ENCODE measurements at regions not wholly inside any gene's neighbourhood (a gene's known extent, or its start where the extent isn't known, plus 50 kb on each side); places are given as distances from the start of the nearest gene placed in this dataset.
"Not testable (repeated sequence)": the region's sequence is repeated elsewhere in the genome, so short reads cannot be mapped to it uniquely, and the experiment has no call there.

GRCh38 chr20:48335308-48336050 is 492.3 kb downstream of the PREX1 start:
- Mint-ChIP-seq H3K9me3 (ENCODE audit: low read depth) (no peaks in the 10 kb centered on the region), H3K4me3 (no peak overlapping the region), H3K27ac (no peak overlapping the region), H3K4me1 (ENCODE audit: low read depth) (no peaks in the 10 kb centered on the region), H3K36me3 (no peaks in the 10 kb centered on the region), H3K27me3 (peaks cover 13% of the 10 kb centered on the region)

- Mint-ChIP-seq H3K4me1 (ENCODE audit: low read depth) (no peaks in the 10 kb centered on the region), H3K9me3 (ENCODE audit: low read depth) (no peaks in the 10 kb centered on the region), H3K36me3 (no peaks in the 10 kb centered on the region), H3K27me3 (peaks cover 13% of the 10 kb centered on the region), H3K27ac (no peak overlapping the region), H3K4me3 (no peak overlapping the region)
Observed at GRCh38 chr20:48333707-48334106, 494.1 kb downstream of the PREX1 start.

GRCh38 chr20:48332555-48332954 is 495.2 kb downstream of the PREX1 start:
- Mint-ChIP-seq H3K4me1 (ENCODE audit: low read depth) (no peaks in the 10 kb centered on the region), H3K9me3 (ENCODE audit: low read depth) (no peaks in the 10 kb centered on the region), H3K27ac (no peak overlapping the region), H3K36me3 (no peaks in the 10 kb centered on the region), H3K27me3 (peaks cover 13% of the 10 kb centered on the region), H3K4me3 (no peak overlapping the region)

- H3K36me3 Mint-ChIP-seq: no peaks in the 10 kb centered on the region
Observed at GRCh38 chr20:48331518-48332286, 496.1 kb downstream of the PREX1 start.

GRCh38 chr20:48329676-48330664 is 497.8 kb downstream of the PREX1 start:
- no peak overlapping the region for H3K27ac Mint-ChIP-seq
- H3K4me3 Mint-ChIP-seq: no peak overlapping the region
- peaks cover 11% of the 10 kb centered on the region for H3K27me3 Mint-ChIP-seq
- no peaks in the 10 kb centered on the region for H3K9me3 Mint-ChIP-seq (ENCODE audit: low read depth)
- no peaks in the 10 kb centered on the region for H3K36me3 Mint-ChIP-seq
- no peaks in the 10 kb centered on the region for H3K4me1 Mint-ChIP-seq (ENCODE audit: low read depth)

More at GRCh38 chr20:48331518-48332286, 496.1 kb downstream of the PREX1 start:
- no peaks in the 10 kb centered on the region for H3K4me1 Mint-ChIP-seq (ENCODE audit: low read depth)
- peaks cover 13% of the 10 kb centered on the region for H3K27me3 Mint-ChIP-seq
- H3K4me3 Mint-ChIP-seq: no peak overlapping the region
- H3K9me3 Mint-ChIP-seq (ENCODE audit: low read depth): no peaks in the 10 kb centered on the region
- H3K27ac Mint-ChIP-seq: no peak overlapping the region

- Mint-ChIP-seq H3K4me1 (ENCODE audit: low read depth) (no peaks in the 10 kb centered on the region), H3K27me3 (peaks cover 11% of the 10 kb centered on the region), H3K9me3 (ENCODE audit: low read depth) (no peaks in the 10 kb centered on the region), H3K36me3 (no peaks in the 10 kb centered on the region), H3K4me3 (no peak overlapping the region), H3K27ac (no peak overlapping the region)
Observed at GRCh38 chr20:48329031-48329615, 498.7 kb downstream of the PREX1 start.

GRCh38 chr20:48327848-48328247 is 500.0 kb downstream of the PREX1 start:
- not testable (repeated sequence) for H3K9me3 Mint-ChIP-seq (ENCODE audit: low read depth); H3K36me3 Mint-ChIP-seq; H3K27me3 Mint-ChIP-seq; H3K4me1 Mint-ChIP-seq (ENCODE audit: low read depth); H3K27ac Mint-ChIP-seq; H3K4me3 Mint-ChIP-seq

- Mint-ChIP-seq H3K9me3 (ENCODE audit: low read depth) (no peaks in the 10 kb centered on the region), H3K27me3 (peaks cover 10% of the 10 kb centered on the region), H3K27ac (no peak overlapping the region), H3K4me1 (ENCODE audit: low read depth) (no peaks in the 10 kb centered on the region), H3K4me3 (no peak overlapping the region), H3K36me3 (no peaks in the 10 kb centered on the region)
Observed at GRCh38 chr20:48326868-48327267, 500.9 kb downstream of the PREX1 start.

GRCh38 chr20:48326434-48326691 is 501.4 kb downstream of the PREX1 start:
- no peaks in the 10 kb centered on the region for H3K4me1 Mint-ChIP-seq (ENCODE audit: low read depth)
- peaks cover 7% of the 10 kb centered on the region for H3K27me3 Mint-ChIP-seq
- H3K9me3 Mint-ChIP-seq (ENCODE audit: low read depth): no peaks in the 10 kb centered on the region
- H3K36me3 Mint-ChIP-seq: no peaks in the 10 kb centered on the region
- no peak overlapping the region for H3K27ac Mint-ChIP-seq
- no peak overlapping the region for H3K4me3 Mint-ChIP-seq

- Mint-ChIP-seq H3K9me3 (ENCODE audit: low read depth) (no peaks in the 10 kb centered on the region), H3K27me3 (peaks cover 7% of the 10 kb centered on the region), H3K4me3 (no peak overlapping the region), H3K27ac (no peak overlapping the region), H3K4me1 (ENCODE audit: low read depth) (no peaks in the 10 kb centered on the region), H3K36me3 (no peaks in the 10 kb centered on the region)
Observed at GRCh38 chr20:48325656-48326433, 502.0 kb downstream of the PREX1 start.

- no peak overlapping the region for H3K4me3 Mint-ChIP-seq
- no peaks in the 10 kb centered on the region for H3K36me3 Mint-ChIP-seq
- H3K9me3 Mint-ChIP-seq (ENCODE audit: low read depth): no peaks in the 10 kb centered on the region
- no peaks in the 10 kb centered on the region for H3K4me1 Mint-ChIP-seq (ENCODE audit: low read depth)
- H3K27me3 Mint-ChIP-seq: peaks cover 7% of the 10 kb centered on the region
- no peak overlapping the region for H3K27ac Mint-ChIP-seq
Observed at GRCh38 chr20:48324744-48325143, 503.1 kb downstream of the PREX1 start.

- Mint-ChIP-seq H3K36me3 (no peaks in the 10 kb centered on the region), H3K4me1 (ENCODE audit: low read depth) (no peaks in the 10 kb centered on the region), H3K27ac (no peak overlapping the region), H3K27me3 (peaks cover 7% of the 10 kb centered on the region), H3K9me3 (ENCODE audit: low read depth) (no peaks in the 10 kb centered on the region), H3K4me3 (no peak overlapping the region)
Observed at GRCh38 chr20:48321271-48321670, 506.5 kb downstream of the PREX1 start.

- no peaks in the 10 kb centered on the region for H3K9me3 Mint-ChIP-seq (ENCODE audit: low read depth)
- no peaks in the 10 kb centered on the region for H3K4me1 Mint-ChIP-seq (ENCODE audit: low read depth)
- no peak overlapping the region for H3K4me3 Mint-ChIP-seq
Observed at GRCh38 chr20:48319943-48320584, 507.7 kb downstream of the PREX1 start.

GRCh38 chr20:48317578-48317977 is 510.2 kb downstream of the PREX1 start:
- no peaks in the 10 kb centered on the region for H3K4me1 Mint-ChIP-seq (ENCODE audit: low read depth)
- peaks cover 5% of the 10 kb centered on the region for H3K27me3 Mint-ChIP-seq
- no peak overlapping the region for H3K4me3 Mint-ChIP-seq
- H3K27ac Mint-ChIP-seq: no peak overlapping the region
- no peaks in the 10 kb centered on the region for H3K9me3 Mint-ChIP-seq (ENCODE audit: low read depth)
- no peaks in the 10 kb centered on the region for H3K36me3 Mint-ChIP-seq

More at GRCh38 chr20:48319943-48320584, 507.7 kb downstream of the PREX1 start:
- Mint-ChIP-seq H3K36me3 (no peaks in the 10 kb centered on the region), H3K27me3 (peaks cover 4% of the 10 kb centered on the region), H3K27ac (no peak overlapping the region)

All from activated naive CD8-positive, alpha-beta T cell (primary cell).